ENCODE measurements at regions not wholly inside any gene's neighbourhood (a gene's known extent, or its start where the extent isn't known, plus 50 kb on each side); places are given as distances from the start of the nearest gene placed in this dataset.

- no peak overlapping the region for H4K91ac ChIP-seq (ENCODE audit: low read depth, low read length, poor library complexity)
- H3K4ac ChIP-seq (ENCODE audit: low read length): no peak overlapping the region
- peaks cover 2 to 10% of the 10 kb centered on the region in 2 donors for H3K9me3 ChIP-seq (replicated peaks in 1 of 2; ENCODE audit: control insufficient read depth in 2 of 2, insufficient read depth in 1 of 2, low read depth in 1 of 2, low read length in 2 of 2)
- H3K9ac ChIP-seq (ENCODE audit: low read depth, low read length, poor library complexity): no peak overlapping the region
- H2BK120ac ChIP-seq (ENCODE audit: low read depth, low read length): no peak overlapping the region
- H3K4me1 ChIP-seq (ENCODE audit: control insufficient read depth in 2 of 2, insufficient read depth in 1 of 2, low read depth in 1 of 2, low read length in 2 of 2): no peaks in the 10 kb centered on the region
- WGBS, 2 donors (ENCODE audit: extremely low coverage in 2 of 2, insufficient read length in 2 of 2, insufficient replicate concordance in 1 of 2): no CpG with 5 or more reads among the region's 3 CpGs
- no peak overlapping the region for H3K4me3 ChIP-seq (ENCODE audit: low read length in 2 of 2)
- H3K27me3 ChIP-seq (ENCODE audit: control insufficient read depth in 3 of 3, insufficient read depth in 3 of 3, low read depth in 1 of 3, low read length in 3 of 3): no peaks in the 10 kb centered on the region
- no peak overlapping the region for H3K23ac ChIP-seq (ENCODE audit: low read depth, low read length, poor library complexity)
- no peaks in the 10 kb centered on the region for H3K79me1 ChIP-seq (ENCODE audit: low read depth, low read length)
- H3K4me2 ChIP-seq (ENCODE audit: insufficient read depth, low read length, poor library complexity, severe bottlenecking): no peak overlapping the region
- H3K27ac ChIP-seq (replicated peaks; ENCODE audit: low read length): no peak overlapping the region
- no peak overlapping the region for H3K14ac ChIP-seq (ENCODE audit: low read length)
- H4K8ac ChIP-seq (ENCODE audit: low read depth, low read length): no peak overlapping the region
- no peak overlapping the region for H2BK12ac ChIP-seq (ENCODE audit: low read length)
- H2BK5ac ChIP-seq (ENCODE audit: low read length): no peak overlapping the region
- no peaks in the 10 kb centered on the region for H3K36me3 ChIP-seq (replicated peaks in 1 of 2; ENCODE audit: control insufficient read depth in 2 of 2, insufficient read depth in 2 of 2, low read length in 2 of 2)
- no peak overlapping the region for H2AFZ ChIP-seq (ENCODE audit: low read length)
- no peak for DNase-seq (ENCODE audit: low spot score)
- no peak overlapping the region for H2BK15ac ChIP-seq (ENCODE audit: low read length)
- H2AK5ac ChIP-seq (ENCODE audit: low read depth, low read length): no peak overlapping the region
- H3K18ac ChIP-seq (ENCODE audit: low read length): no peak overlapping the region
Measured at GRCh38 chr21:29396951-29397455, 98.3 kb downstream of the BACH1 start.

- no peak overlapping the region for H3K14ac ChIP-seq (ENCODE audit: low read length)
- no peak overlapping the region for H3K9ac ChIP-seq (ENCODE audit: low read depth, low read length, poor library complexity)
- H2AFZ ChIP-seq (ENCODE audit: low read length): no peak overlapping the region
- no peak overlapping the region for H3K27ac ChIP-seq (replicated peaks; ENCODE audit: low read length)
- no peak overlapping the region for H4K91ac ChIP-seq (ENCODE audit: low read depth, low read length, poor library complexity)
- H3K4me1 ChIP-seq (ENCODE audit: control insufficient read depth in 2 of 2, insufficient read depth in 1 of 2, low read depth in 1 of 2, low read length in 2 of 2): no peaks in the 10 kb centered on the region
- H2BK12ac ChIP-seq (ENCODE audit: low read length): no peak overlapping the region
- no peaks in the 10 kb centered on the region for H3K27me3 ChIP-seq (ENCODE audit: control insufficient read depth in 3 of 3, insufficient read depth in 3 of 3, low read depth in 1 of 3, low read length in 3 of 3)
- no peak overlapping the region for H3K4me3 ChIP-seq (ENCODE audit: low read length in 2 of 2)
- no peak overlapping the region for H2BK15ac ChIP-seq (ENCODE audit: low read length)
- no peak overlapping the region for H3K18ac ChIP-seq (ENCODE audit: low read length)
- H2BK5ac ChIP-seq (ENCODE audit: low read length): no peak overlapping the region
- H2AK5ac ChIP-seq (ENCODE audit: low read depth, low read length): no peak overlapping the region
- H3K36me3 ChIP-seq (replicated peaks in 1 of 2; ENCODE audit: control insufficient read depth in 2 of 2, insufficient read depth in 2 of 2, low read length in 2 of 2): no peaks in the 10 kb centered on the region
- no peak overlapping the region for H4K8ac ChIP-seq (ENCODE audit: low read depth, low read length)
- peaks cover 4 to 10% of the 10 kb centered on the region in 2 donors for H3K9me3 ChIP-seq (replicated peaks in 1 of 2; ENCODE audit: control insufficient read depth in 2 of 2, insufficient read depth in 1 of 2, low read depth in 1 of 2, low read length in 2 of 2)
- no peak overlapping the region for H3K4ac ChIP-seq (ENCODE audit: low read length)
- H2BK120ac ChIP-seq (ENCODE audit: low read depth, low read length): no peak overlapping the region
- H3K79me1 ChIP-seq (ENCODE audit: low read depth, low read length): no peaks in the 10 kb centered on the region
- DNase-seq (ENCODE audit: low spot score): no peak
- H3K23ac ChIP-seq (ENCODE audit: low read depth, low read length, poor library complexity): no peak overlapping the region
- no peak overlapping the region for H3K4me2 ChIP-seq (ENCODE audit: insufficient read depth, low read length, poor library complexity, severe bottlenecking)
Measured at GRCh38 chr21:29403301-29403700, 104.6 kb downstream of the BACH1 start.

- H3K4me1 ChIP-seq (ENCODE audit: control insufficient read depth in 2 of 2, insufficient read depth in 1 of 2, low read depth in 1 of 2, low read length in 2 of 2): no peaks in the 10 kb centered on the region
- H2BK5ac ChIP-seq (ENCODE audit: low read length): no peak overlapping the region
- H2AFZ ChIP-seq (ENCODE audit: low read length): no peak overlapping the region
- H3K14ac ChIP-seq (ENCODE audit: low read length): no peak overlapping the region
- H2BK15ac ChIP-seq (ENCODE audit: low read length): no peak overlapping the region
- H3K27me3 ChIP-seq (ENCODE audit: control insufficient read depth in 3 of 3, insufficient read depth in 3 of 3, low read depth in 1 of 3, low read length in 3 of 3): no peaks in the 10 kb centered on the region
- peak overlapping the region; percentile 35 for H3K18ac ChIP-seq (ENCODE audit: low read length)
- no peak overlapping the region for H2AK5ac ChIP-seq (ENCODE audit: low read depth, low read length)
- H4K8ac ChIP-seq (ENCODE audit: low read depth, low read length): no peak overlapping the region
- H3K9ac ChIP-seq (ENCODE audit: low read depth, low read length, poor library complexity): peak overlapping the region; percentile 30
- no peak overlapping the region for H3K27ac ChIP-seq (replicated peaks; ENCODE audit: low read length)
- no peak for DNase-seq (ENCODE audit: low spot score)
- no peak overlapping the region for H3K4me3 ChIP-seq (ENCODE audit: low read length in 2 of 2)
- H3K4ac ChIP-seq (ENCODE audit: low read length): no peak overlapping the region
- H2BK120ac ChIP-seq (ENCODE audit: low read depth, low read length): no peak overlapping the region
- H3K4me2 ChIP-seq (ENCODE audit: insufficient read depth, low read length, poor library complexity, severe bottlenecking): no peak overlapping the region
- no peaks in the 10 kb centered on the region for H3K79me1 ChIP-seq (ENCODE audit: low read depth, low read length)
- H3K36me3 ChIP-seq (replicated peaks in 1 of 2; ENCODE audit: control insufficient read depth in 2 of 2, insufficient read depth in 2 of 2, low read length in 2 of 2): no peaks in the 10 kb centered on the region
- H3K23ac ChIP-seq (ENCODE audit: low read depth, low read length, poor library complexity): no peak overlapping the region
- peaks cover 4 to 10% of the 10 kb centered on the region in 2 donors for H3K9me3 ChIP-seq (replicated peaks in 1 of 2; ENCODE audit: control insufficient read depth in 2 of 2, insufficient read depth in 1 of 2, low read depth in 1 of 2, low read length in 2 of 2)
- peak overlapping the region; percentile 9 for H4K91ac ChIP-seq (ENCODE audit: low read depth, low read length, poor library complexity)
- H2BK12ac ChIP-seq (ENCODE audit: low read length): no peak overlapping the region
- no CpG with 5 or more reads among the region's 4 CpGs for WGBS, 2 donors (ENCODE audit: extremely low coverage in 2 of 2, insufficient read length in 2 of 2, insufficient replicate concordance in 1 of 2)
Measured at GRCh38 chr21:29403922-29404538, 105.3 kb downstream of the BACH1 start.

GRCh38 chr21:29405503-29406122, 106.9 kb downstream of the BACH1 start:
- Histone ChIP-seq H3K4me1 (ENCODE audit: control insufficient read depth in 2 of 2, insufficient read depth in 1 of 2, low read depth in 1 of 2, low read length in 2 of 2) (no peaks in the 10 kb centered on the region), H3K27me3 (ENCODE audit: control insufficient read depth in 3 of 3, insufficient read depth in 3 of 3, low read depth in 1 of 3, low read length in 3 of 3) (no peaks in the 10 kb centered on the region), H3K14ac (ENCODE audit: low read length) (no peak overlapping the region), H3K4ac (ENCODE audit: low read length) (no peak overlapping the region), H3K23ac (ENCODE audit: low read depth, low read length, poor library complexity) (no peak overlapping the region), H4K8ac (ENCODE audit: low read depth, low read length) (no peak overlapping the region), H3K79me1 (ENCODE audit: low read depth, low read length) (no peaks in the 10 kb centered on the region), H2BK15ac (ENCODE audit: low read length) (no peak overlapping the region), H2BK12ac (ENCODE audit: low read length) (no peak overlapping the region), H4K91ac (ENCODE audit: low read depth, low read length, poor library complexity) (no peak overlapping the region), H3K4me3 (ENCODE audit: low read length in 2 of 2) (no peak overlapping the region), H3K4me2 (ENCODE audit: insufficient read depth, low read length, poor library complexity, severe bottlenecking) (no peak overlapping the region), H3K9me3 (replicated peaks in 1 of 2; ENCODE audit: control insufficient read depth in 2 of 2, insufficient read depth in 1 of 2, low read depth in 1 of 2, low read length in 2 of 2) (peaks cover 0 to 2% of the 10 kb centered on the region in 2 donors), H2BK5ac (ENCODE audit: low read length) (no peak overlapping the region), H2BK120ac (ENCODE audit: low read depth, low read length) (no peak overlapping the region), H3K9ac (ENCODE audit: low read depth, low read length, poor library complexity) (no peak overlapping the region), H3K18ac (ENCODE audit: low read length) (no peak overlapping the region), H3K36me3 (replicated peaks in 1 of 2; ENCODE audit: control insufficient read depth in 2 of 2, insufficient read depth in 2 of 2, low read length in 2 of 2) (no peaks in the 10 kb centered on the region), H2AK5ac (ENCODE audit: low read depth, low read length) (no peak overlapping the region), H2AFZ (ENCODE audit: low read length) (no peak overlapping the region), H3K27ac (replicated peaks; ENCODE audit: low read length) (no peak overlapping the region)
- DNase-seq (ENCODE audit: low spot score): no peak
- WGBS, 2 donors (ENCODE audit: extremely low coverage in 2 of 2, insufficient read length in 2 of 2, insufficient replicate concordance in 1 of 2): no CpG with 5 or more reads among the region's 2 CpGs

Data from neuronal stem cell (in vitro differentiated cells).